Ureter (tissue), 1 donor: ENCODE measurements at regions not wholly inside any gene's neighbourhood (a gene's known extent, or its start where the extent isn't known, plus 50 kb on each side); places are given as distances from the start of the nearest gene placed in this dataset.
"Not testable (repeated sequence)": the region's sequence is repeated elsewhere in the genome, so short reads cannot be mapped to it uniquely, and the experiment has no call there.

Experiments
- DNase-seq: peaks from one replicate; pipeline ENCODE4 v3.0.0-alpha.2; 2020; ENCODE audit warnings: low spot score
- donor health status: DM: yes; HTN: yes; CAD: no.

DNA sequence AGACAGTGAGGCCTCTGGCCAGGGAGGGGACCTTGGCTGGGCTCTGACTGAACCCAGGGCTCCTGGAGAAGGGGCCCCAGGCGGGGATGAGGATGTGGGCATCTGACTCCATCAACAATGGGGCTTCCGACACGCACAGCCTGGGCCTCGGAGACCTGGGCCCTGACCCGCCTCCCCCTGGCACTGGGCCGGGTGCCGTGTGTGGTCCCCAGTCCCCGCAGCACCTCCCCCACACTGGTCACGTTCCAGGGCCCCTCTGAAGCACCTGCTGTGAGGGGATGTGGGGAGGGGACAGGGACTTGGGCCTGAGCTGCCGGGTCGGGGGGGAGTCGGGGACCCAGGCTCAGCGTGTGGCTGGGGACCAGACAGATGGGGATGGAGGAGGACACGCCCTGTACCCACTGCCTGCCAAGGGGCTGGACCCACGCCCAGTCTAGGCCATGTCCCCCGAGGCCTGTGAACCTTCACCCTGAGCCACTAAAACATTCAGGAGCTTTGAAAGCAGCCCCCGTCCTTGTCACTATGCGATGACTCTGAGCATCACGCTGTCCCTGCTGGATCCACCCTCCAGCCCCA lies 165.8 kb downstream of the TMEM121 start:
- DNase-seq: not testable (repeated sequence)

DNA sequence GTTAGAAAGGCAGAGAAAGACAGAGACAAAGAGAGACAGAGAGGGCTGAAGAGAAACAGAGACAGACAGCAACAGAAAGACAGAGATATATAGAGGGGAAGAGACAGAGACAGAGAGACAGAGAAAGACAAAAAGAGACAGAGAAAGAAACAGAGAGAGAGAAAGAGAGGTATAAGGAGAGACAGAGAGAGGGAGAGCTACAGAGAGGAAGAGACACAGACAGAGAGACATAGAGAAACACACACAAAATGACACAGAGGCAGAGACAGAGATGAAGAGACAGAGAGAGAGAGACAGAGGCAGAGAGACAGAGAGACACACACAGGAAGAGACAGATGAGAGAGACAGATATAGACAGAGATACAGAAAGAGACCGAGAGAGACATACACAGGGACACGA lies 168.6 kb downstream of the TMEM121 start:
- DNase-seq: no peak

DNA sequence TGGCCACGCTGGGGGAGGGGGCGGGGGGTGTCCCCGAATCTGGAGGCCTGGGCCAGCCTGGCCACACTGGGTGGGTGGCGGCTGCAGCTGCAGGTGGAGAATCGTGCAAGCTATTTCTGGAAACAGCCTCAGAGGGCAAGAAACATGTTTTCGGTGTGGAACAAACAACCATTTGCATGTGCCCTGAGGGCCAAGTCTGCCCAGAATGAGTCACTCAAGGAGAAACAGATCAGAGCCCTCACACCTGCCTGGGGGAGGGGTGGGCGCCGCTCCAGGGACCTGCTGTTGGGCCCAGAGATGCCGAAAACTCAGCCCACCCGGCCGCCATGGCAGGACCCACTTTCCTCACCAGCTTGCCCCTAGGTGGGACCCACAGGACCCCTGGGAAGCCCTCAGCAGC lies 170.0 kb downstream of the TMEM121 start:
- not testable (repeated sequence) for DNase-seq

DNA sequence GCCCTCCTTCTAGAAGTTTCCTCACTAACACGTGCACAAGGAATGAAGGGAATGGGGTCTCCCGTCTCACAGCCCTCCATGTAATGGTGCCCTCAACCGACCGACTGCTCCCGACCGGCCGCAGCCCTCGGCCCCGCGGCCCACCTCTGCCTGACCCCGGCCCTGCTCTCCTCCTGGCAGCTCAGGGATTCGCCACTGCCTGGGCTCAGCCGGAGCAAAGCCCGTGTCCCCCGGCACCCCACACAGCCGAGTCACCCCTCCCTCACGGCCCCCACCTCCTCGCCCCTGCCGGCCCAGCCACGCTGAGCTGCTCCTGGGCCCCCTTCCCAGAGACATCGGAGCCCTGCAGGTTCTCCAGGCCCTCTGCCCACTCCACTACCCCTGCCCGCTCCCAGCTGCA lies 171.0 kb downstream of the TMEM121 start:
- DNase-seq: not testable (repeated sequence)

DNA sequence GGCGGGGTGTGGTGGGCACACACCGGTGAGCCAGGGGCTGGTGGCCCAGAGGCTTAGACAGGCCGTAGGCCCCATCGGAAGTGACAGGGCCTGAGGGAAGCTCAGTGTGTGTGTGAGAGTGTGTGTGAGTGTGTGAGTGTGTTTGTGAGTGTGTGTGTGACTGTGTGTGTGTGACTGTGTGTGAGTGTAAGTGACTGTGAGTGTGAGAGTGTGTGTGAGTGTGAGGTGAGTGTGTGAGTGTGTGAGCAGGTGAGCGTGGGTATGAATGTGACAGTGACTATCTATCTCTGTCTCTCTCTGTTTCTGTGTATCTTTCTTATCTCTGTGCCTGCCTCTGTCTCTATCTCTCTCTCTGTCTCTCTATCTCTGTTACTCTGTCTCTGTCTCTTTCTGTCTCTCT lies 171.6 kb downstream of the TMEM121 start:
- not testable (repeated sequence) for DNase-seq

DNA sequence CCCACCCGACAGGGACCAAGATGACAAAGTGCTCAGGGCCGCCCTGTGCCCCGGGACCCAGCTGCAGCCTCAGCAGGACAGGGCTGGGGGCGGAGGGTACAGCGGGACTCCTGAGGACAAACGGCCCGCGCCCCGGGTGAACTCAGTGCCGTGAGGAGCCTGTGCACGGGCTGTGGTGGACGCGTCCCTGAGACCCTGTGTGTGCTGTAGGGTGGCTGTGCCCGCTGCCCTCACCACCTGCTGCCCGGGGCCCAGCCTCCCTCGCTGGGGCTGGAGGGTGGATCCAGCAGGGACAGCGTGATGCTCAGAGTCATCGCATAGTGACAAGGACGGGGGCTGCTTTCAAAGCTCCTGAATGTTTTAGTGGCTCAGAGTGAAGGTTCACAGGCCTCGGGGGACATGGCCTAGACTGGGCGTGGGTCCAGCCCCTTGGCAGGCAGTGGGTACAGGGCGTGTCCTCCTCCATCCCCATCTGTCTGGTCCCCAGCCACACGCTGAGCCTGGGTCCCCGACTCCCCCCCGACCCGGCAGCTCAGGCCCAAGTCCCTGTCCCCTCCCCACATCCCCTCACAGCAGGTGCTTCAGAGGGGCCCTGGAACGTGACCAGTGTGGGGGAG lies 172.7 kb downstream of the TMEM121 start:
- not testable (repeated sequence) for DNase-seq

DNA sequence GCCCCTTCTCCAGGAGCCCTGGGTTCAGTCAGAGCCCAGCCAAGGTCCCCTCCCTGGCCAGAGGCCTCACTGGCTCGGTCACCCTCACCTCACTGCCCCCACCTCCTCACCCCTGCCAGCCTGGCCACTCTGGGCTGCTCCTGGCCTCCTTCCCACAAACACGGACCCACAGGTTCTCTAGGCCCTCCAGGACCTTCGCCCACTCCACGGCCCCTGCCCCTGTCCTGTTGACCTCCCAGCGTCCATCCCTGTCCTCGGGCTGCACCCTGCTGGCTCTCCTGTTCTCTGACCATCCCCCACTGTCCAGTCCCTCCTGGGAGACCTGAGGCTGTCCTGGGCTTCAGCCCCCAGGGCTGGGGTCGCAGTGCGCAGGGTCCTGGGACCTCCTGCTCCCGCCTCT lies 173.3 kb downstream of the TMEM121 start:
- DNase-seq: not testable (repeated sequence)

DNA sequence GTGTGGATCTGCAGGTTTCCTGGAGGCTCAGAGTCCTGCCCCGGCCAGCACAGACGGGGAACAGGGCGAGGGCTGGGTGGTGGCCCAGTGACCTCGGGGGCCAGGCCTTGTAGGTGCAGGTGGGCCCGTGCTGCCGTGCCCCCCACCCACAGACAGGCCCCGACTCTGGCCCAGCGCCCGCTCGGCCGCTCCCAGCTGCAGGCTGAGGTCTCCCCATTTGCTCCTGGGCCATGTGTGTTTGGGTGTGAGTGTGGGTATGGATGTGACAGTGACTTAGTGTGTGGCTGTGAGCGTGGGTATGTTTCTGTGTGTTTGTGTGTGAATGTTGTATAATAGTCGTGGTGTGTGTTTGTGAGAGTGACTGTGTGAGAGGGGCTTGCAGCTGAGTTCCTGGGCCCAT lies 173.8 kb downstream of the TMEM121 start:
- DNase-seq: not testable (repeated sequence)

DNA sequence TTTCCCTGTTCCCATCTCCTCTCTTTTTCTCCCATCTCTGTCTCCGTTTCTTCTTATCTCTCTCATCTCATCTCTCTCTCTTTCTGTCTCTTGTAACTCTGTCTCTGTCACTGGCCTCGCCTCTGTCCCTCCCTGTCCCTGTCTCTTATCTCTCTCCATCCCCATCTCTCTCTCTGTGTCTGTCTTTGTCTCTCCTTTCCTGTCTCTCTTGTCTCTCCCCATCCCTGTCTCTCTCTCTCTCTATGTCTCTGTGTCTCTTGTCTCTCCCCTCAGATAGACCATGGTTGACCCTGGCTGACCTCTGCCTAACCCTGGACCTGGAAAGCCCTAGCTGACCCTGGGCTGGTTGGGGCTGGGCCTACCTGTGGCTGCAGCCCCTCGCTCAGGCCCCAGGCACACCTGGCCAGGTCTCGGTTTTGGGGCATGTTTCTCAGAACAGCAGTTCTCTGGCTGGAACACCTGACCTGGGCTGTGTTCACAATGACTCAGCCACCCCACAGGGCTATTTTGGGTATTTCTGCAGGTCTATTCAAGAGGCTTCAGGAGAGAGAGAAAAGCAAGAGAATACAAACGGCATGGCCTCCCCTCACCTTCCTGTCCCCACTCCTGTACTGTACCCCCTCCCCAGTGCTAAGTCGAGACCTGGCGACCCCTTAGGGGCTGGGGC lies 174.4 kb downstream of the TMEM121 start:
- DNase-seq: no peak

DNA sequence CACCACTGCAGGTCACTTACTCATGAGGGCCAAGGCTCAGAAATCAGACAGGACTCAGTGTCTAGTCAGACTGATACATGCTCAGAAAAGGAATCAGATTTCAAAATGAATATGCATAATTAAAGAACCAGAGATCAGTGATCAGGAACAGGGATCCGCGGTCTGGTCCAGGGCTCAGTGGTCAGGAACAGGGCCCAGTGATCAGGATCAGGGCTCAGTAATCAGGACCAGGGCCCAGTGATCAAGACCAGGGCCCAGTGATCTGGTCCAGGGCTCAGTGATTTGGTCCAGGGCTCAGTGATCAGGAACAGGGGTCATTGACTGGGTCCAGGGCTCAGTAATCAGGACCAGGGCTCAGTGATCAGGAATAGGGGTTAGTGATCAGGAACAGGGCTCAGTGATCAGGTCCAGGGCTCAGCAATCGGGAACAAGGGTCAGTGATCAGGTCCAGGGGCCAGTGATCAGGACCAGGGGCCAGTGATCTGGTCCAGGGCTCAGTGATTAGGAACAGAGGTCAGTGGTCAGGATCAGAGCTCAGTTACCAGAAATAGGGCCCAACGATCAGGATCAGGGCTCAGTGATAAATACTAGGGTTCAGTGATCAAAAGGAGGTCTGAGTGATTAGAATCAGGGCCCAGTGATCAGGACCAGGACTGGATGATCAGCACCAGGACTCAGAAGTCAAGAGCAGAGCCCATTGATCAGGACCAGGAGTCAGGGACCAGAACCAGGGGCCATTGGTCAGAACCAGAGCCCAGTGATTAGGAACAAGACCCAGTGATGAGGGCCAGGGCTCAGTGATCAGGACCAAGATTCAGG lies 175.3 kb downstream of the TMEM121 start:
- DNase-seq: no peak

DNA sequence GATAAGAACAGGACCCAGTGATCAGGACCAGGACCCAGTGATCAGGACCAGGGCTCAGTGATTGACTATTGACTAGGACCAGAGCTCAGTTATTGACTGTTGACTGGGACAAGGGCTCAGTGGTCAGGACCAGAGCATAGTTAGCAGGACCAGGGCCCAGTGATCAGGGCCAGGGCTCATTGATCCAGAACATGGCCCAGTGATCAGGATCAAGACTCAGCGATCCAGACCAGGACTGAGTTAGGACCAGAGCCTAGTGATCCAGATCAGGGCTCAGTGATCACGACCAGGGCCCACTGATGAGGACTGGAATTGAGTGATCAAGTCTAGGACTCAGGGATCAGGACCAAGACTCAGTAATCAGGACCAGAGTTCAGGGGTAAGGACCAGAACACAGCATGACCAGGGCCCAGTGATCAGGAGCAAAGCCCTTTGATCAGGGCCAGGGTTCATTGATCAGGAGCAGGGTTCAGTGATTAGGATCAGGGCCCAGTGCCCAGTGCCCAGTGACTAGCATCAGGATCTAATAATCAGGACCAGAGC lies 176.0 kb downstream of the TMEM121 start:
- no peak for DNase-seq

DNA sequence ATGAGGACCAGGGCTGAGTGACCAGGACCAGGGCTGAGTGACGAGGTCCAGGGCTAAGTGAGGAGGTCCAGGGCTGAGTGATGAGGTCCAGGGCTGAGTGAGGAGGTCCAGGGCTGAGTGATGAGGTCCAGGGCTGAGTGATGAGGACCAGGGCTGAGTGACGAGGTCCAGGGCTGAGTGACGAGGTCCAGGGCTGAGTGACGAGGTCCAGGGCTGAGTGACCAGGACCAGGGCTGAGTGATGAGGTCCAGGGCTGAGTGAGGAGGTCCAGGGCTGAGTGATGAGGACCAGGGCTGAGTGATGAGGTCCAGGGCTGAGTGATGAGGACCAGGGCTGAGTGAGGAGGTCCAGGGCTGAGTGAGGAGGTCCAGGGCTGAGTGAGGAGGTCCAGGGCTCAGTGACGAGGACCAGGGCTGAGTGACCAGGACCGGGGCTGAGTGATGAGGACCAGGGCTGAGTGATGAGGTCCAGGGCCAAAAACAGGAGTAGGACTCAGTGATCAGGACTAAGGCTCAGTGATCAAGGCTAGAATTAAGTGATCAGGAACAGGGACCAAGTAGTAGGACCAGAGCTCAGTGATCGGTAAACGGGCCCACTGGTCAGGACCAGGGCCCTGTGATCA lies 176.8 kb downstream of the TMEM121 start:
- DNase-seq: not testable (repeated sequence)

DNA sequence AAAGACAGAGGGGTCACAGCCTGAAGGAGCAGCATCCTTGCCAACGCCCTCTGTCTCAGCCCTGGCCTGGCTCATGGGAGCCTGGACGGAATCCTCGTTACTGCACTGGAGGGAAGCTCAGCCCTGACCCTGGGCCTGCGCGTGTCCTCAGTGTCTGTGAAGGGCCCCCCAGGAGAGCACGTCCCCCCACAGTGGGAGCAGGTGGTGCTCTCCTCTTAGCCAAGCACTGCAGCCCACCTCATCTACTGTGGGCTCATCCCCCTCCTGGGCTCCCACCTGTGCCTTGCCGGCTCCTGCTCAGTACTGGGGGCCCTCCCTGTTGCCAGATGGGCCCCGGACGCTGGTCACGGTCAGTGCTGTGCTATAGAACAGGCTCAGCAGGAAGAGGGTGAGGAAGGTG lies 177.7 kb downstream of the TMEM121 start:
- not testable (repeated sequence) for DNase-seq

DNA sequence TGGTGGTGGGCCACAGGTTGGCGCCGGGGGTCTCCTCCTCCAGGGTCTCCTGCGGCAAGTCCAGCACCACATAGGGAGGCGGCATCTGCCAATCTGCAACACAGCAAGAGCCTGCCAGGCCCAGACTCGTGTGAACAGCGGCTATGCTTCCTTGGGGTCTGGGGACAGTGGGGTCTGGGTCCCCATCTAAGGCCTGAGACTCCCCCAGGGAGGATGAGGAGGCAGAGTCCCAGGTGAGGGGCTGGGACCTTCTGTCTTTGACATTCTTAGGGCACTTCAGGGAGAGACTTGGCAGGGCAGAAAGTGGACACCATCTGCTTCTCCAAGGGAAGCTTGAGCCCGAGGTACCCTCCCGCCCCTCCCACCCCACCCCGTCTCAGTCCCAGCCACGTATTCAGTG lies 178.1 kb downstream of the TMEM121 start:
- not testable (repeated sequence) for DNase-seq

DNA sequence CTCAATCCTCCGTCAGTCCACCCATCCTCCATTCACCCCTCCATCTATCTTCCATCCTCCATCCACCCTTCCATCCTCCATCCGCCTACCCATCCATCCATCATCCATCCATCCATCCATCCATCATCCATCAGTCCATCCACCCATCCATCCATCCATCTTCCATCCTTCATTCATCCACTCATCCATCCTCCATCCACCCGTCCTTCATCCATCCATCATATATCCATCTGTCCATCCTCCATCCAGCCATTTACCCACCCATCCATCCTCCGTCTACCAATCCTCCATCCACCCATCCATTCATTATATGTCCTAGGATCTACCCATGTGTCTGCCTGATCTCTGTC lies 179.1 kb downstream of the TMEM121 start:
- DNase-seq: not testable (repeated sequence)

DNA sequence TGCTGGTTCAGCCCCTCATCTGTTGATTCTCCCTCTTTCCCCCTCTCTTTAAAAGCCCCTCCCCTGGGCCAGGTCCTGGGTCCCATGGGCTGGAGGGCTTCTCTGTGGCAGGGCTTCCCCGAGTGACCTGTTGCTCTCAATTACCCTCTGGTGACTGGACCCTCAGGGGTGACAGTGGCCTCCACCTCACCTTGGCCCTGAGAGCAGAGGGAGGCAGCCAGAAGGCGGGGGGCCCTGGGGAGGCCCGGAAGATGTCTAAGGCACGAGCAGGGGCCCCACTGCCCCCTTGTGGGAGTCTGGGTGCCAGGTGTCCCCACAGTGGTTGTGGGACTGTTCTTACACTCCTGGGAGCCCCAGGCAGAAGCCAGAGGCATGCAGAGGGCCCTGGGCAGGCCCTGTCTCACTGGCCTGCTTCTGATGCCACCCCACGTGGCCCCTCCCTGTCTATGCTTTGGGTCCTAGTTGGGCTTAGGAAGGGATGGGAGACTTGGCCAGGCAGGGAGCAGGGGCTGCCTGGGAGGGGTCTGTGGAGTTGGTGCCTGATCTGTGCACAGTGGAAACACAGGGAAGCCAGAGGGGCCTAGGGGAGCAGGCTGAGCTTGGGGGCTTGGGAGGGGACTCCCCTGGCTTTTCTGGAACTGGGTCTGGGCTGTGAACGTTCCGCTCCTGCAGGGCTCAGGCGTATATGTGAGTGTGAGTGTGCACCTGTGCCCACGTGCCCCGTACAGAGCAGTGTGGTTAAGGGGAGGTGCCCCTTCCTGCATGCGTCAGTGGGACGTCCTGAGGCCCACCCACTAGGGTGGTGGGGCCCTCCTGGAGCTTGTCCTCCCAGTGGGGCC lies 179.7 kb downstream of the TMEM121 start:
- DNase-seq: not testable (repeated sequence)

DNA sequence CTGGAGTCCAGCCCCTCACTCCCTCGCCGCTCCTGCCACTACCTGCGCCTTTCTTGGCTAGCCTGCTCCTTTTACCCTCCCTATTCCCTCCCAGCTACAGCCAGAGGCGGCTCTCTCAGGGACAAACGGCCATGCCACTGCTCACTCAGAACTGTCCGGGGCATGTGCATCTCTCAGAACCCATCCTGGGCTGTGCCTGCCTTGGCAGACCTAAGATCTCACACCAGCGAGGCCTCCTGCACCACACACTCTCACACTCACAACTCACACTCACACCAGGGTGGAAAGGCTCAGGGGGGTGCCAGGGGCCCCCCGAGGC lies 180.3 kb downstream of the TMEM121 start:
- DNase-seq: not testable (repeated sequence)

DNA sequence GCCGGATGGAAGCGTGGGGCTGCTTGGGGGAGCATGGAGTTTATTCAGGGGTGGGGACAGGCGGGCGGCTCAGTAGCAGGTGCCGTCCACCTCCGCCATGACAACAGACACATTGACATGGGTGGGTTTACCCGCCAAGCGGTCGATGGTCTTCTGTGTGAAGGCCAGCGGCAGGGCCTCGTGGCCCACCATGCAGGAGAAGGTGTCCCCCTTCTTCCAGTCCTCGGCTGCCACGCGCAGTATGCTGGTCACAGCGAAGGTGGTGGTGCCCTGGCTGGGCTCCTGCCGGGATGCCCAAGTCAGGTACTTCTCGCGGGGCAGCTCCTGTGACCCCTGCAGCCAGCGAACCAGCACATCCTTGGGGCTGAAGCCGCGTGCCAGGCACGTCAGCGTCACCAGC lies 180.7 kb downstream of the TMEM121 start:
- DNase-seq: not testable (repeated sequence)

DNA sequence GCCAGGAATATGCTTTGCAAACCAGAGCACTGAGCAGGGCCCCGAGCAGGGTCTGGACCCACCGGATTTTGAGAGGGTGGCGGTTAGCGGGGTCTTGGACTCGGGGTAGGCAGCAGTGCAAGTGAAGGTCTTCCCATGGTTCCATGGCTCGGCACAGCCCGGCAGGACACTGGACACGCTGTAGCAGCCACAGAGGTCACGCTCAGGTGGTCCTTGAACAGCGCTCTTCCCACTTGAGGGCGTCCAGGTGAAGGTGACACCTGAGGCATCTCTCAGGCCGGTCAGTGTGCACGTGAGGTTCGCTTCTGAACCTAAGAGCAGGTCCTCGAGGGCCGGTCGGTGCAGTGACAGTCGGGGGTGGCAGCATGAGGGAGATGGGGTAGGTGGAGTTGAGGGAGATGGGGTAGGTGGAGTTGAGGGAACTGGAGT lies 181.4 kb downstream of the TMEM121 start:
- DNase-seq: not testable (repeated sequence)

DNA sequence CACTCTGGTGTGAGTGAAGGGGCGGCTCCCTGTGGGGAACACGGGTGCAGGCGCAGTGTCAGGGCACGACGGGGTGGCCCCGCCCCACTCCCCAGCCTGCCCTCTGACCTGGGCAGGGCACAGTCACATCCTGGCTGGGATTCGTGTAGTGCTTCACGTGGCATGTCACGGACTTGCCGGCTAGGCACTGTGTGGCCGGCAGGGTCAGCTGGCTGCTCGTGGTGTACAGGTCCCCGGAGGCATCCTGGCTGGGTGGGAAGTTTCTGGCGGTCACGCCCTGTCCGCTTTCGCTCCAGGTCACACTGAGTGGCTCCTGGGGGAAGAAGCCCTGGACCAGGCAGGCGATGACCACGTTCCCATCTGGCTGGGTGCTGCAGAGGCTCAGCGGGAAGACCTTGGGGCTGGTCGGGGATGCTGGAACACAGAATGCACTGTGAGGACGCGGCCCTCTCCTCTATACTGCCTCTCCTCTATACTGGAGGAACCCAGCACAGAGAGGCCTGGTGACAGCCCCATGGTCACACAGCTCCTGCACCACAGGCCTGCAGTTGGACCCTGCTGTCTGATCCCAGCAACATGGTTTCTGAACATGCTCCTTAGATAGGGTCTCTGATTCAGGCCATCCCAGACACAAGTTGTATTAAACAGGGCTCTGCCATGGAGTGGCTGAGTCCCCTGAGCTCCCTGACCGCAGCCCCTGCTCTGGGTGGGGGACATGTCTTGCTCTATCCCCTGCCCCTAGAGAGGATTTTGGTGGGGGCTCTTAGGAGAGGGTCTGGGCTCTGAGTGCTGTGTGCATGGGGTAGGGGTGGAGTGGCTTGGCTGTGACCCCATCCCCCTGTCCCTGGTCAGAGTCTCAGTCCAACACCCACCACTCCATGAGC lies 182.1 kb downstream of the TMEM121 start:
- DNase-seq: not testable (repeated sequence)
